ENCODE measurements at regions not wholly inside any gene's neighbourhood (a gene's known extent, or its start where the extent isn't known, plus 50 kb on each side); places are given as distances from the start of the nearest gene placed in this dataset.
"Not testable (repeated sequence)": the region's sequence is repeated elsewhere in the genome, so short reads cannot be mapped to it uniquely, and the experiment has no call there.

GRCh38 chr17:27076814-27077213 is 217.1 kb upstream of the WSB1 start:
- H3K9me3 Mint-ChIP-seq, result peaks cover 0 to 3% (median 0%) of the 10 kb centered on the region in 7 donors
- peaks cover 9 to 41% (median 23%) of the 10 kb centered on the region in 3 donors for H3K27me3 Mint-ChIP-seq
- no peak overlapping the region for H3K27ac Mint-ChIP-seq
- H3K4me3 Mint-ChIP-seq, result no peak overlapping the region
- DNase-seq (no peak), ATAC-seq (ENCODE audit: low read depth in 2 of 2) (no peak)
- no peaks in the 10 kb centered on the region for H3K4me1 Mint-ChIP-seq
- H3K36me3 Mint-ChIP-seq, result no peaks in the 10 kb centered on the region

DNA sequence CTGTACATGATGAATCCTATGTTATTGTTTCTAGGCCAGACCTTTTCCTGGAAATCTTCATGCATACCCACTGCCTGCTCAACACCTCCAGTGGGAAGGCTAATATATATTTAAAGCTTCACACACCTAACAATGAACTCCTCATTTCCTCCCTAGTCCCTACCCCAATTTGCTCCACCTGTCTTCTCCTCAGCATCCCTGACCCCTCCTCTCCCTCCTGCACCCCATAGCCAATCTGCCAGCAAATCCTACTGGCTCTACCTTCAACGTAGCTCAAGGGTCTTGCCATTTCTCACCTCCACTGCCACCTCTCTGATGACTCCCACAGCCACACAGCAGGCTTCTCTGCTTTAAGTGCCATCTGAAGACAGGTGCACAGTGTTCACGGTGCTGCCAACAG is 215.6 kb upstream of the WSB1 start:
- DNase-seq (no peak), ATAC-seq (ENCODE audit: low read depth in 2 of 2) (no peak)
- Mint-ChIP-seq H3K4me1 (no peaks in the 10 kb centered on the region), H3K36me3 (no peaks in the 10 kb centered on the region), H3K9me3 (peaks cover 0 to 3% (median 0%) of the 10 kb centered on the region in 7 donors), H3K27ac (no peak overlapping the region), H3K27me3 (peaks cover 5 to 47% (median 18%) of the 10 kb centered on the region in 3 donors), H3K4me3 (no peak overlapping the region)

DNA sequence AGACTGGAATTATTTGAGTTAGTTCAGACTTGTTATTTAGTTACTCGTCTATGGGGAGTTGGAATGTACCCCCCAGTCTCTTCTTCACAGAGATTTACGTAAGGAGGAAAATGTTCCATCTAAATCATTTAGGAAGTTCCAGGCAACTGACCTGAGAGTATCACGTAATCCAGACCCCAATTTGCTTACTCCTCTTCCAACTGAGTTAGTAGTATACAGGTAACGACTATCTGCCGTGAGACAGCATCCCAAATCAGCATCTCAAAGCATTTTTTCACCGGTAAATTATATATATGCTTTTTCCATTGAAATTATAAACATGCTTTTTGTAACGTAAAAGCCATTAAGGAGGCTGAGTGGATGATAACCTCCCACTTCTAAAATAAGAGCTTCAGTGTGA is 214.3 kb upstream of the WSB1 start:
- Mint-ChIP-seq H3K4me3 (no peak overlapping the region), H3K4me1 (no peaks in the 10 kb centered on the region), H3K27me3 (peaks cover 9 to 52% (median 17%) of the 10 kb centered on the region in 3 donors), H3K27ac (no peak overlapping the region), H3K9me3 (peaks cover 0 to 3% (median 0%) of the 10 kb centered on the region in 7 donors), H3K36me3 (no peaks in the 10 kb centered on the region)
- DNase-seq (no peak), ATAC-seq (ENCODE audit: low read depth in 2 of 2) (no peak)

- Mint-ChIP-seq H3K4me3 (no peak overlapping the region), H3K27me3 (peaks cover 4 to 42% (median 8%) of the 10 kb centered on the region in 3 donors), H3K27ac (no peak overlapping the region), H3K9me3 (peaks cover 0 to 2% (median 0%) of the 10 kb centered on the region in 7 donors), H3K36me3 (no peaks in the 10 kb centered on the region), H3K4me1 (no peaks in the 10 kb centered on the region)
- DNase-seq (no peak), ATAC-seq (ENCODE audit: low read depth in 2 of 2) (no peak)
Observed at GRCh38 chr17:27081002-27081638, 212.8 kb upstream of the WSB1 start.

DNA sequence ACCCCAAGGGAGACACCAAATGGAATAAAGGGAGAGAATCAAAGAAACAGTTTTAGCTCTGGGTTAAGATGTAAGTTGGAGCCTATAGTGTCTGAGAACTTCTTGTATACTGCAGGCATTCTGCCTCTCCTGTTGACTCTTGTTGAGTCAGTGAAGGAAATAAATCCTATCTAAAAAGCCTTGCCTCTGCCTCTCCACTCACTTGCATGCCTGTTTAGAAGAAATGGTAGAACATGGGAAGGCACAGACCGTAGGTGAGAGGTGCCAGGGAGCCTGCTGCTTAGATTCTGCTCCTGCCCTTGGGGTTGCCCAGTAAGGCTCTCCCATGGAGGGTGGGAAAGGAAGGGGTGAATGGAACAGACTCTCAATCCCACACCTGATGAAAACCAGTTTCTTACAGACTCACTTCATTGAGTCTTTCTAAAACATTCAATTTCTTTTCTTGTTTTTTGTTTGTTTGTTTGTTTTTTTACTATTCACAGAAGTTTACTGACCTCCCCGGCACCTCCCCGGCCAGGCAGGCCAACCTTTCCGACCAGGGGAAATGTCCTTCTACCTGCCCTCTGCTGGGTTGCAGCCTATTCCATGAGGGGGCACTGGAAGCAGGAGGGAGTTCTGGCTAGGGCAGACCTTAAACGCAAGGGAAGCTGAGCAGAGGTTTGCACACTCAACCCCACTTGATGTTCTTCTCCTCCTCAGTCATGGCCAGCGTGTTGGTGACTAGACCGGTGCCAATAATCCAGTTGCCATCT is 211.7 kb upstream of the WSB1 start:
- Mint-ChIP-seq H3K9me3 (peaks cover 0 to 2% (median 0%) of the 10 kb centered on the region in 7 donors), H3K27ac (no peak overlapping the region), H3K27me3 (peaks cover 4 to 35% (median 7%) of the 10 kb centered on the region in 3 donors), H3K4me3 (no peak overlapping the region), H3K36me3 (no peaks in the 10 kb centered on the region), H3K4me1 (no peaks in the 10 kb centered on the region)
- no peak for ATAC-seq (ENCODE audit: low read depth in 2 of 2)
- no peak for DNase-seq

GRCh38 chr17:27082775-27083154 is 211.1 kb upstream of the WSB1 start:
- peaks cover 4 to 36% (median 8%) of the 10 kb centered on the region in 3 donors for H3K27me3 Mint-ChIP-seq
- H3K36me3 Mint-ChIP-seq, result no peaks in the 10 kb centered on the region
- DNase-seq (no peak), ATAC-seq (ENCODE audit: low read depth in 2 of 2) (no peak)
- no peaks in the 10 kb centered on the region for H3K4me1 Mint-ChIP-seq
- H3K9me3 Mint-ChIP-seq, result peaks cover 0 to 2% (median 0%) of the 10 kb centered on the region in 7 donors
- no peak overlapping the region for H3K4me3 Mint-ChIP-seq
- no peak overlapping the region for H3K27ac Mint-ChIP-seq

GRCh38 chr17:27083408-27084185 is 210.3 kb upstream of the WSB1 start:
- H3K9me3 Mint-ChIP-seq, result peaks cover 0 to 9% (median 0%) of the 10 kb centered on the region in 7 donors
- ATAC-seq (ENCODE audit: low read depth in 2 of 2) (no peak), DNase-seq (no peak)
- H3K36me3 Mint-ChIP-seq, result no peaks in the 10 kb centered on the region
- H3K27me3 Mint-ChIP-seq, result peaks cover 4 to 36% (median 9%) of the 10 kb centered on the region in 3 donors
- no peak overlapping the region for H3K4me3 Mint-ChIP-seq
- no peaks in the 10 kb centered on the region for H3K4me1 Mint-ChIP-seq
- no peak overlapping the region for H3K27ac Mint-ChIP-seq

GRCh38 chr17:27085517-27085916 is 208.4 kb upstream of the WSB1 start:
- DNase-seq (no peak), ATAC-seq (ENCODE audit: low read depth in 2 of 2) (no peak)
- Mint-ChIP-seq H3K9me3 (peaks cover 0 to 15% (median 5%) of the 10 kb centered on the region in 7 donors), H3K27ac (no peak overlapping the region), H3K4me1 (no peaks in the 10 kb centered on the region), H3K27me3 (peaks cover 7 to 38% (median 23%) of the 10 kb centered on the region in 3 donors), H3K4me3 (no peak overlapping the region), H3K36me3 (peaks cover 0 to 10% of the 10 kb centered on the region in 2 donors)

GRCh38 chr17:27086526-27086925 is 207.4 kb upstream of the WSB1 start:
- Mint-ChIP-seq H3K4me1 (no peaks in the 10 kb centered on the region), H3K36me3 (peaks cover 0 to 10% of the 10 kb centered on the region in 2 donors), H3K9me3 (peaks cover 0 to 15% (median 5%) of the 10 kb centered on the region in 7 donors), H3K4me3 (no peak overlapping the region), H3K27ac (peak overlapping the region in 1 of 6 donors; percentile 4), H3K27me3 (peaks cover 10 to 44% (median 23%) of the 10 kb centered on the region in 3 donors)
- ATAC-seq (ENCODE audit: low read depth in 2 of 2) (no peak), DNase-seq (no peak)

- no peak for ATAC-seq (ENCODE audit: low read depth in 2 of 2)
- no peak for DNase-seq
Observed at GRCh38 chr17:27087935-27088766, 205.8 kb upstream of the WSB1 start.

DNA sequence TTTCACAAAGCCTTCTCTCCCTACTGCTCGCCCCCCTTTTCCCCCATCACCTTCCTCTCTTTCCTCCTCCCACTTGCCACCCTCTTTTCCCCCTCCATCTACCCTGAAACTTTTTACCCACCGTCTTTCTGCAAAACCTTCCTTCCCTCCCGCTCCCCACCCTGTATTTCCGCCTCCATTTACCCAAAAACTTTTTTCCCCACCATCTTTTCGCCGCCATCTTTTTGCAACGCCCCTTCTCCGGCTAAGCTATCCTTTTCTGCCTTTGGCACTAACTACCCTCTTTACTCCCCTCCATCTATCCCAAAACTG is 205.2 kb upstream of the WSB1 start:
- peaks cover 18 to 30% (median 23%) of the 10 kb centered on the region in 3 donors for H3K27me3 Mint-ChIP-seq
- H3K4me3 Mint-ChIP-seq, result no peak overlapping the region
- DNase-seq (no peak), ATAC-seq (ENCODE audit: low read depth in 2 of 2) (no peak)
- H3K27ac Mint-ChIP-seq, result no peak overlapping the region
- peaks cover 0 to 10% of the 10 kb centered on the region in 2 donors for H3K36me3 Mint-ChIP-seq
- no peaks in the 10 kb centered on the region for H3K4me1 Mint-ChIP-seq
- peaks cover 0 to 15% (median 5%) of the 10 kb centered on the region in 7 donors for H3K9me3 Mint-ChIP-seq

More at GRCh38 chr17:27087935-27088766, 205.8 kb upstream of the WSB1 start:
- Mint-ChIP-seq H3K4me3 (no peak overlapping the region), H3K36me3 (peaks cover 0 to 10% of the 10 kb centered on the region in 2 donors), H3K9me3 (peaks cover 0 to 15% (median 5%) of the 10 kb centered on the region in 7 donors), H3K4me1 (no peaks in the 10 kb centered on the region), H3K27me3 (peaks cover 13 to 35% (median 23%) of the 10 kb centered on the region in 3 donors), H3K27ac (no peak overlapping the region)

- not testable (repeated sequence) for H3K36me3 Mint-ChIP-seq; H3K27ac Mint-ChIP-seq; DNase-seq; ATAC-seq (ENCODE audit: low read depth in 2 of 2); H3K4me1 Mint-ChIP-seq
- peak overlapping the region in 1 of 8 donors; percentile 63 for H3K4me3 Mint-ChIP-seq
- peaks cover 0 to 15% (median 5%) of the 10 kb centered on the region in 7 donors for H3K9me3 Mint-ChIP-seq
- peaks cover 14 to 29% (median 23%) of the 10 kb centered on the region in 3 donors for H3K27me3 Mint-ChIP-seq
Observed at GRCh38 chr17:27089079-27089928, 204.6 kb upstream of the WSB1 start.
